ENCODE measurements at regions not wholly inside any gene's neighbourhood (a gene's known extent, or its start where the extent isn't known, plus 50 kb on each side); places are given as distances from the start of the nearest gene placed in this dataset.

DNA sequence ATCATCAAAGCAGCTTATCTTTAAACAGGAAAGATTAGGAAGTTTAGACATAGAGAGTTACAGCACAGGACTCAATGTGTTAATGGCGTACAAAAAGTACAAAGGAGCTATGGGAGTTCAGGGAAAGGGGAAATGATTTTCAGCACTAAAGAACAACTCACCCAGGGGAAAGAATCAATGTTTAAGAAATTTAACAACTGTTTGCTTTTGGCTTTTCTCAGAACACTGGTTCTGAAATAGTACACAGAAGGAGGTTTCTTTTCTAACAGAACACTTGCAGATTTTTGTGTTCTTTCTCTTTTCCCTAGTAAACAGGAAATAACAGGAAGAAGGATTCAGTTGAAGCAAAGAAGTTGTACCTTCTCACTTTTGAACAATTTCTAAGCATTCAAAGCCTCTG, 71.3 kb upstream of the GHR start:
- ATAC-seq (ENCODE audit: poor library complexity) = no peak
- Histone ChIP-seq H3K36me3 (ENCODE audit: insufficient read depth, low read length) (no peaks in the 10 kb centered on the region), H3K4me1 (ENCODE audit: insufficient read depth, low read length) (no peaks in the 10 kb centered on the region), H3K9me3 (ENCODE audit: control insufficient read depth in 1 of 2, insufficient read depth in 1 of 2, low read length in 2 of 2) (peaks cover 0 to 7% of the 10 kb centered on the region in 2 experiments), H3K27ac (ENCODE audit: low read depth in 1 of 2, low read length in 2 of 2) (no peak overlapping the region), H3K4me3 (ENCODE audit: low read length) (no peak overlapping the region), H3K27me3 (ENCODE audit: control insufficient read depth in 1 of 2, insufficient read depth in 2 of 2, low read length in 2 of 2) (no peaks in the 10 kb centered on the region)
- Mint-ChIP-seq H3K27me3 (no peaks in the 10 kb centered on the region), H3K4me1 (ENCODE audit: low read depth) (no peaks in the 10 kb centered on the region), H3K36me3 (ENCODE audit: low read depth) (no peaks in the 10 kb centered on the region), H3K9me3 (peaks cover 7% of the 10 kb centered on the region), H3K27ac (no peak overlapping the region), H3K4me3 (no peak overlapping the region)
- TF ChIP-seq, protein P1, sequence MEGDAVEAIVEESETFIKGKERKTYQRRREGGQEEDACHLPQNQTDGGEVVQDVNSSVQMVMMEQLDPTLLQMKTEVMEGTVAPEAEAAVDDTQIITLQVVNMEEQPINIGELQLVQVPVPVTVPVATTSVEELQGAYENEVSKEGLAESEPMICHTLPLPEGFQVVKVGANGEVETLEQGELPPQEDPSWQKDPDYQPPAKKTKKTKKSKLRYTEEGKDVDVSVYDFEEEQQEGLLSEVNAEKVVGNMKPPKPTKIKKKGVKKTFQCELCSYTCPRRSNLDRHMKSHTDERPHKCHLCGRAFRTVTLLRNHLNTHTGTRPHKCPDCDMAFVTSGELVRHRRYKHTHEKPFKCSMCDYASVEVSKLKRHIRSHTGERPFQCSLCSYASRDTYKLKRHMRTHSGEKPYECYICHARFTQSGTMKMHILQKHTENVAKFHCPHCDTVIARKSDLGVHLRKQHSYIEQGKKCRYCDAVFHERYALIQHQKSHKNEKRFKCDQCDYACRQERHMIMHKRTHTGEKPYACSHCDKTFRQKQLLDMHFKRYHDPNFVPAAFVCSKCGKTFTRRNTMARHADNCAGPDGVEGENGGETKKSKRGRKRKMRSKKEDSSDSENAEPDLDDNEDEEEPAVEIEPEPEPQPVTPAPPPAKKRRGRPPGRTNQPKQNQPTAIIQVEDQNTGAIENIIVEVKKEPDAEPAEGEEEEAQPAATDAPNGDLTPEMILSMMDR (IDR thresholded peaks at IDR 0.05) = no peak
- intact Hi-C loops (cut with DNase I, micrococcal nuclease) = no loop called here
- DNase-seq = no peak
- CTCF ChIA-PET = no interaction called here
- POLR2A ChIA-PET = no interaction called here

DNA sequence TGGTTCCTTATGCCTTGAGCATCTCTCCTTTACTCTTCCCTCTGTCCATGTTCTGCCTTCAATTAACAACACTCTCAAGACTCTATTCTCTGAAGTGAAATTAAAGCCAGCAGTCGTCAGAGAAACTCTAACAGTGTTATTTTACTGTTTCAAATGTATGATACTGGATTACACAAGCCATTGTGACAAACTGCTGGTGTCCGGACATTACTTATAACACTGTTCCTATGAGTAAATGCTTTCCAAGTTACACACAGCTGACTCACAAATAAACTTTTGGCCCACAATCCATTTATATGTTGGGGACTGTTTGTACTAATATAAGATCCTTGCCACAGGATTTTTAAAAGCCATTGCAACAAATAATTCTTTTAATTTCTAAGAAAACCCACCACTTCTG, 63.2 kb upstream of the GHR start:
- Histone ChIP-seq H3K36me3 (ENCODE audit: insufficient read depth, low read length) (no peaks in the 10 kb centered on the region), H3K9me3 (ENCODE audit: control insufficient read depth in 1 of 2, insufficient read depth in 1 of 2, low read length in 2 of 2) (no peaks in the 10 kb centered on the region), H3K4me3 (ENCODE audit: low read length) (no peak overlapping the region), H3K4me1 (ENCODE audit: insufficient read depth, low read length) (no peaks in the 10 kb centered on the region), H3K27ac (ENCODE audit: low read depth in 1 of 2, low read length in 2 of 2) (no peak overlapping the region), H3K27me3 (ENCODE audit: control insufficient read depth in 1 of 2, insufficient read depth in 2 of 2, low read length in 2 of 2) (no peaks in the 10 kb centered on the region)
- ChIA-PET CTCF (no interaction called here), POLR2A (no interaction called here)
- H3K27me3 Mint-ChIP-seq = peaks cover 3% of the 10 kb centered on the region
- intact Hi-C loops (cut with DNase I, micrococcal nuclease) = no loop called here
- H3K27ac Mint-ChIP-seq = no peak overlapping the region
- H3K4me3 Mint-ChIP-seq = no peak overlapping the region
- ATAC-seq (ENCODE audit: poor library complexity) (no peak), DNase-seq (no peak)
- H3K4me1 Mint-ChIP-seq (ENCODE audit: low read depth) = no peaks in the 10 kb centered on the region
- TF ChIP-seq, protein P1 (IDR thresholded peaks at IDR 0.05) = no peak
- peaks cover 6% of the 10 kb centered on the region for H3K9me3 Mint-ChIP-seq
- no peaks in the 10 kb centered on the region for H3K36me3 Mint-ChIP-seq (ENCODE audit: low read depth)

DNA sequence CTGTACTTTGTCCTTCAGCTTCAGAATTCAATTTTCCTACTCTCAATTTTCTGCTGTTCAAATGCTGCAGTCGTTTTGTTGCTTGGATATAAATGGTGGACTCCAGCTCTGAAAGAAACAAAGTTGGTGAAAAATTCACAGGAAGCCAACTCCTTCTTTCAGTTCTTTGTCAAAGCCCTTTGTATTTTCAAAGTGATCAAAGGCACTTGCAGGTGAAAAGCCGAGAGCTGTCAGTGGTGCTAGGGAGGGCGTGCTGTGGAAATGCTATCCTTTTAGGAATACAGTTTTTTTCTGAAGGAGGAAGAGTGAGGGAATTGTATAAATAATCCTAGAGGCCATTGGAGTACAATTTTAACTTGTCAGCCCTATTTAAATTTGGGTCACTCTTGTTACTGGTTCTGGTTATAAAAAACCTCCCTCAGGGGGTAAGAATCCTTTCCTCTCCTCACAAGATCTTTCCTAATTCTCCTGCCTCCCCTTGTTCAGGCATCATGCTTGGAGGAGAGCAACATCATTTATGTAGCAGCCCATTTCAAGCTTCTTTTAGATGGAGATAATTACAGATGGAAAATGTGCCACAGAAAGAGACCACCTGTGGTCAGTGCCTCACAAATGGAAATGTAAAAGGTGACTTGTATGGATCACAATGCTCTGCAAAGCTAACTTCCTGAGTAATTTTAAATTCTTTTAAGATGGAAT, 62.5 kb upstream of the GHR start:
- DNase-seq (no peak), ATAC-seq (ENCODE audit: poor library complexity) (no peak)
- Histone ChIP-seq H3K27me3 (ENCODE audit: control insufficient read depth in 1 of 2, insufficient read depth in 2 of 2, low read length in 2 of 2) (no peaks in the 10 kb centered on the region), H3K27ac (ENCODE audit: low read depth in 1 of 2, low read length in 2 of 2) (no peak overlapping the region), H3K4me3 (ENCODE audit: low read length) (no peak overlapping the region), H3K9me3 (ENCODE audit: control insufficient read depth in 1 of 2, insufficient read depth in 1 of 2, low read length in 2 of 2) (no peaks in the 10 kb centered on the region), H3K36me3 (ENCODE audit: insufficient read depth, low read length) (no peaks in the 10 kb centered on the region), H3K4me1 (ENCODE audit: insufficient read depth, low read length) (no peaks in the 10 kb centered on the region)
- POLR2A ChIA-PET = no interaction called here
- Mint-ChIP-seq H3K9me3 (peaks cover 5% of the 10 kb centered on the region), H3K4me3 (no peak overlapping the region), H3K27me3 (peaks cover 3% of the 10 kb centered on the region), H3K27ac (no peak overlapping the region), H3K4me1 (ENCODE audit: low read depth) (no peaks in the 10 kb centered on the region), H3K36me3 (ENCODE audit: low read depth) (no peaks in the 10 kb centered on the region)
- TF ChIP-seq, protein P1 (IDR thresholded peaks at IDR 0.05) = no peak
- intact Hi-C loops (cut with DNase I, micrococcal nuclease) = no loop called here
- CTCF ChIA-PET = interaction anchor here (1.4 kb wide), 1 partner anchor 10 kb away, joined by 3 read pairs; no protein-coding TSS in a partner anchor

Data from CD4-positive, alpha-beta T cell (primary cell).